Stimulated activated CD4-positive, alpha-beta T cell treated with anti-CD3 and anti-CD28 coated beads, Interleukin-12 subunit alpha, Interleukin-12 subunit beta, amount 100 ng/mL, for 24 hours (primary cell): ENCODE measurements at regions not wholly inside any gene's neighbourhood (a gene's known extent, or its start where the extent isn't known, plus 50 kb on each side); places are given as distances from the start of the nearest gene placed in this dataset.
"Not testable (repeated sequence)": the region's sequence is repeated elsewhere in the genome, so short reads cannot be mapped to it uniquely, and the experiment has no call there.

Experiments used
- DNase-seq, 2 experiments: peaks; one replicate each; pipeline ENCODE4 v3.0.0-alpha.2; 2020; ENCODE audit warnings: low read depth in 2 of 2

DNA sequence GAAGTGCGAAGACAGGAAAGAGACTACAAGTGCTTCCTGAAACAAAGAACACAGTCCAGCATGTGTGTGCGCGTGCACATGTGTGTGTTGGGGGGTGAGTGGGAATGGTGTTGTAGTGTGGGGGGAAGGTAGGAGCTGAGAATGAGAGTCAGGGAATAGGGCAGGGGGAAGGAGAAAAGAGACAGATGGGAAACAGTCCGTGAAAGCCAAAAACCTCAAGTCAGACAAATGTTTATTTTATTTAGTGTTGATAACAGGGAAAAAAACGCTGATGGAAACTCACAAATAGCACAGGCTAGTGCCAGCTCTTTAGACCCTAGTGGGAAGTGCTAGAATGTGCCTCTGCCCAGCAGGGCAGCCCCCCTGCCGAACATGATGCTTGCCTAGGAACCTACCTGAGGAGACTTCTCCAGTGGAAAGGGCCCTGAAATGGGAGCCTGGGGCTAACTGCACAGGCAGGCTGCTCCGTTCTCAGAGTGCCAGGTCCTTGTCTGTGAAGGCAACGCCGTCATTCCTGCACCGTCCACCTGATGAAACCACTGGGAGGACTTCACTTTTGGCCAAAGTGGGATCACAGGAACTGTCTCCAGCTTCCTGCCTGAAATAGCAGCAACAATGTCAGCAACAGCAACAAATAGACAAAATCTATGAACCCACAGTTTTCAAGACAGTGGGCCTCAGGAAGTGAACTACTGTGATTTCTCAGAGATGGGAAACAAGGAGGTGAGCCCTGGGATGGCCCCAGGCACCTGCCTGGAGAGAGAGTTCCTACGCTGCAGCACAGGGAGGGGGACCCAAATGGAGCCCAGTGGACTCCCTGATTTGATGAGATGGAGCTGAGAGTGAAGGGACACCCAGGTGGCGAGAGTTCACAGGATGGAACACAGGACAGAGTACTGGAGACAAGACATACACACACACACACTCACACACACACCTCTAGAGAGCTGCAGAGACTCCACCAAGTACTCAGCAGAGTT lies 379.7 kb downstream of the RPS24 start:
- no peak for DNase-seq

DNA sequence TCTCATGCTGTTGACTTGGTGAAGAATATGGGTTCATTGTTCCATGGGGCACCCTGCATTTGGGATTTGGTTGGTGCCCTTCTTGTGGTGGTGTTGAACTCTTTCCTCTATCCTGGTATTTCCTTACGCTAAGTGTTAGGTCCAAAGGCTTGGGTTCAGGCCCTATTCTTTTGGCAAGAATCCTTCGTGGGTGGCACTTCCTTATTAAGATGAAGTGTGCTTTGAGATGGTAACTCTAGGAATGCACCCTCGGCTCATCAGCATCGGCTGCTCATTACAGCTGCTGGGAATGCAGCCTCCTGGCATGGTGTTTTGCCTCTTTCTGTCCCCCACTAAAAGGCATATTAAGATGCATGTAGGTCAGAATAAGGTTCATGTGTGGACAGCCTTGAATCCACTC lies 380.7 kb downstream of the RPS24 start:
- no peak for DNase-seq

DNA sequence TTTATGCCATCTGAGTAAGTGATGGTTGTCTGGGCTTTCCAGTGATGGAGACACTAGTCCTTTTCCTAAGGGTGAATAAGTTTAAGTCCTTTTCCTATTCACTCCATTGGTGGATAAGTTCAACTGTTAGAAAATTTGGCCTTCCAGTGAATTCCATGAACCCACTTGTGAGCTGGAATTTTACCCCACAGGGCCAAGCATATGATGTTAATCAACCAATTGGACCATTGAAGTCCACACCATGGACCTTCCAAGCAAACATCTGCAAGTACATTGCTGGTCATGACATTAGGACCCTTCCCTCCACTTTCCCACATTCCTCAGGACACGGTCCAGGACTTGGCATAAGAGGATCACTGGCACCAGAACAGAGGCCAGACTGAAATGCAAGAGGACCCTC lies 381.4 kb downstream of the RPS24 start:
- no peak for DNase-seq

DNA sequence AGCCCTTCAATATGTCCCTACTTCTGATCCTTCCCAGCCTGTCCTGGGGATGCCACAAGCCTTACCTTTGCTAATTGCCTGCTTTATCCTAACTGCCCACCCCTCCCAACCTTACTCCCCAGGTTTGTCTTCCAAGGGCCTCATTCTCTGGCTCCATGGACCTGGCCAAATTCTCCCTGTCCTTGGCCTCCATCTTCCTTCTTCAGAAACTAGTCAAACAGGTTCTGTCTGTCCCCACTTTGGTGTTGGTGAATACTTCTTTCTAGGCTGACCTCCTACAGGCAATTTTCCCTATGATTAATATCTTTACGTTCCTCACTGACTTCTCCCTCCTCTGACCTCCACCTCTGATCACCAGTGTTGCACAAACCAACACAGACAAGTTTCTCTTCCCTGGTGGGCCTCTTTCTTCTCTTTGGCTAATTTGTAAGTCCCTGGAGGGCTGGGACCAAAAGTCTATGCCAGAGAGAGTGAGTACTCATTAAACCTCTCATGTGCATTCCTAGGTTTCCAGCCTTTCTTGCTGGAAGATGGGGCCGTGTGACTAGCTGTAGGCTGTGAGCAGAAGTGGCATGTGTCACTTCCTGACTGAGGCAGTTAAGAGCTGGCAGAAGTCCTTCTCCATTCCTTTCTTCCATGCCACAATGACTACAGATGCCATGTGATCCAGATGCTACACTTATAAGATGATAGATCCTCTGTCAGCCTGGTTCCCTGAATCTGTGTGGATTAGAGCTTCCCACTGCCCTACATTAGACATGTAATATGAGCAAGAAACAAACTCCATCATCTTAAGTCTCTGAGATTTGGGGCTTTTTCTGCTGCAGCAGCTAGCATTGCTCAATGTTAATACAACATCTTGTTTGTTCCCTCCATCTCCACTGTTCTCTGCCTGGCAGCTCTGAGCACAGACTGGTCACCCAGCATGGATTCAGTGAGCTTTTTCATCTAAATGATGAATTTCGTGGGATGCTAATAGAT lies 382.7 kb downstream of the RPS24 start:
- DNase-seq = no peak

DNA sequence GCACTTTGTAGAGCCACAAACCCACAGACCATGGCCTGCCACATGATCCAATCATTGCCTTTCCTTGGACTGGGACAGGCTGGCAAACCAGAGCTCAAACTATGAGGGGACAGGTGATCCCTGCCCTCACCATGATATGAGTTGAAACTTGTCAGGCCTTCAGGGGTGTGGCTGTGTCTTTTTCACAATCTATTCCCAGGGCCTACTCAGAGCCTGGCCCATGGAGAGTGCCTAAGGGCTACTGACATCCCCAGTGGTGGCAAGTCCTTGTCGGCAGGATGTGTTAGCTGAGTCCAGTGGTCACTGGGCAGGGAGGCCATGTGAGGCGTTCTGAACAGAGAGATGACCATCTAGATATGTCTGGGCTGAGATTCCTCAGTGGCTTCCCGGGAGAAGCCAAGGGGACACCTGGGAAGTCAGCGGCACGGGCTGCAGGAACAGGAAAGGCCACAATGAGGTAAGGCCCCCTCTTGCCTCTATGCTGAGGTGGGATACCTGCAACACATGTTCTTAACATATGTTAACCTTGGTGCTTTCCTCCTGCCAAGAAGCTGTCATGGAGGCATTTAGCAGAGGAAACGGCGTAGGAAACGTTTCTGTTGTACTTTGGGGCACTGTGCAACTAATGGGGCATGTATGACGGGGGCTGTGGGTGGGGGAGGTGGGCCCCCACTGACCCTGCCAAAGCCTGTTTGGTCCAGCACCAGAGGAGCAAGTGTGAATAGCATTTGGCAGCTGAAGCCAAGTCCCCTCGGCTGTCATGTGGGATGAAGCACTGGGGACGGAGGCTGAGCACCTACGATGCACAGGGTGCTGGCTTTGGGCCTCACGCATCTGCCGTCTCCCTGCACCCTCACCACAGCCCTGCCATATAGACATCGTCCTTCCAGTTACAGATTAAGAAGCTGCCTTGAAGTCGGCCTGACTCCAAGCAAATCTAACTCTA lies 384.0 kb downstream of the RPS24 start:
- DNase-seq = no peak

DNA sequence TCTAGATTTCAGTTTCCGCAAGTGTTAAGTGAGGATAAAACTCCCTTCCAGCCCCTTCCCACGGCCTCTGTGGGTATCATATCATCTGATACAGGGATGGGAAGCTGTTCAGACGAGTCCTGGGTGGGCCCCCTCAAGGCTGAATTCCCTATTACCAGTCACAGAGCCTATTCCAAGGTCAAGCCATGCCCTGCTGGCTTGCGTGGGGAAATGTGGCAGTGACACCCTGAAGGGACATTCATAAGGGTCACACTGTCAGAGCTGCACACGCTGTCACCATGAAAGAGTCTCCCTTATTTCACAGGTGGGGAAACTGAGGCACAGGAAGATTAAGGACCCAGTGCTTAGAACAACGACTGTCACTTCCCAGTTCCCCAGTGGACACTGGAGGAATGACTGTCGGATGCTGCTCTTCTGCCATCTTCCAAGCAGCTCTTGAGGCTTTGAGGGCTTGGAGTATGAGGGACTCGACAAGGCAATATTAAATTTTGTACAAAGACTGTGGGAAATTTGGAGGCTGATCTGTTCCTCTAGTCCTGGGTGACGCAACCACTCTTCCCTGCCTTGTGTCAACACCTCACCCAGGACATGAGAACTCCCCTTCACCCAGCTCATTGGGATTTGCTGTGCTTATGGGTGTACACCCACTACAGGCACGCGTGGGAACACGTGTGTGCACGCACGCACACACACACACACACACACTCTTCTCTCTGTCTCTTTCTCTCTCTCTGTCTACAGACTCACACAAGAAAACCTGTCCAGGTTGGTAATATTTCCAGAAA lies 386.0 kb downstream of the RPS24 start:
- no peak for DNase-seq

DNA sequence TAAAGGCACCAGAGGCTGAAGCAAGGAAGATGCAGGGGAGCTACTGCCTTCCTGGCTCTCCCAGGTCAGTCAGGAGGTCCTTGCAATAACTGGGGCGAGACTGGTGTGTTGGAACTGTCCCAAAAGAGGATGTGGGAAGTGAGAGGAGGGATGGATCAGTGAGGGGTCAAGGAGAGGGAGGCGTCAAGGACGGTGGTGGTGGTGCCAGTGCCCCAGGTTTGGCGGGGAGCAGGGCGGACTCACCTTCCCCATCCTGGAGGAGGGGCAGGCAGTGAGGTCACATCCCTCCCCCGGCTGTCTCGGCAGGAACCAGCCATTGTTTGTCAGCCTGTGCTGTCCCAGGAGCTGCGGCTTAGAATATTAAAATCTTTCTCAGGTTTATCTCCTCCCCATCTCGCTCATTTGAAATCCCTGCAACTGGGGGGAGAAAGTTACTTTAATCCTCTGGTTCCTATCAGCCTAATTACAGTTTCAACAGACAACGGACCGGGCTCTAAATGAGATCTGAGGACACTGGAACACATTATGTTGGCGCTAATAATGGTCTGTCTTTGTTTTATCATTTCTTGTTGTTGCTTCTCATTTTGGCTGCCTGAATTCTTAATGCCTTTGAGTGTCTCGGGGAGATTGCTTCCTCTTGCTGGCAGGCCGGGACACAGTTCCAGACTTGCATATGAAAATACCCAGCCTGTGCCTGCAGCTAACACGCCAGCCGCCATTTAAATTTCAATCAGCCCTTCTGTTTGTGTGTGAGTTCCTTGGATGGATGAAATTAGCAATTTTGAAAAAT lies 387.5 kb downstream of the RPS24 start:
- DNase-seq = no peak

DNA sequence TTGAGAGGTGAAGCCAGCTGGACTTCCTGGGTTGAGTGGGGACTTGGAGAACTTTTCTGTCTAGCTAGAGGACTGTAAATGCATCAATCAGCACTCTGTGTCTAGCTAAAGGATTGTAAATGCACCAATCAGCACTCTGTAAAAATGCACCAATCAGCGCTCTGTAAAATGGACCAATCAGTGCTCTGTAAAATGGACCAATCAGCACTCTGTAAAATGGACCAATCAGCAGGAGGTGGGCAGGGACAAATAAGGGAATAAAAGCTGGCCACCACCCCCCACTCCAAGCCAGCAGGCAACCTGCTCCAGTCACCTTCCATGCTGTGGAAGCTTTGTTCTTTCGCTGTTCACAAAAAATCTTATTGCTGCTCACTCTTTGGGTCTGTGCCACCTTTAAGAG lies 390.4 kb downstream of the RPS24 start:
- not testable (repeated sequence) for DNase-seq

DNA sequence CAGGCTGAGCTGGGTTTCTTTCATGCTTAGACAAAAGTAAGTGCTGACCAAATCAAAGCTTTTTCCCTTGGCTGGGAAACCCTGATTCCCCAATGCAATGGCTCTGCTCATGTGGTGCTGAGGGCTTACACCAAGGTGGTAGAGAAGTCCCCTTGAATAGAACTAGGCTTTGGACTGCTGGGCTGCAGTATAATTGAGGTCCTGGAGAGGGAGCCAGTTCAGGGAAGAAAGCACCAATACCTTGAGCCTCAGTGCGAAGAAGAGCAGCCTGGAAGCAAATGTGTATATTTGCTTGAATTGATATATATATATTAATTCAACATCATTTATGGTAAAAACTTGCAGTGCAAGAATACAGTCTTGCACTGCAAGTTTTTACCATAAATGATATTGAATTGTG lies 391.1 kb downstream of the RPS24 start:
- no peak for DNase-seq

DNA sequence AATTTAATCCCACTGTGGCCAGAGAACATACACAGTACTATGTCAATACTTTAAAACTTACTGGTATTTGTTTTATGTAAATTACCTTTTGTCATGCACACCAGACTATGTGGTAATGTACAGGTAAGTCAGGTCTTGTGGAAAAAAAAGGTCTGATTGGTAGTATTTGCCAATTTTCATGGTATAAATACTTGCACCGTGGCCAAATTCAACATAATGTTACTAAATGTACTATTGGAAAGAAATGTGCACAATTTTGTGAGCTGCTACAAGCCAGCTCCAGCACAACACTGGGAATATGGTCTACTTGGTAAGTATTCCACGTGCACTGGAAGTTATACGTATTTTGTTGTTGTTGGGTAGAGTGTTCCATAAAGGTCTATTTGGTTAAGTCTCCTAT lies 392.5 kb downstream of the RPS24 start:
- no peak for DNase-seq

DNA sequence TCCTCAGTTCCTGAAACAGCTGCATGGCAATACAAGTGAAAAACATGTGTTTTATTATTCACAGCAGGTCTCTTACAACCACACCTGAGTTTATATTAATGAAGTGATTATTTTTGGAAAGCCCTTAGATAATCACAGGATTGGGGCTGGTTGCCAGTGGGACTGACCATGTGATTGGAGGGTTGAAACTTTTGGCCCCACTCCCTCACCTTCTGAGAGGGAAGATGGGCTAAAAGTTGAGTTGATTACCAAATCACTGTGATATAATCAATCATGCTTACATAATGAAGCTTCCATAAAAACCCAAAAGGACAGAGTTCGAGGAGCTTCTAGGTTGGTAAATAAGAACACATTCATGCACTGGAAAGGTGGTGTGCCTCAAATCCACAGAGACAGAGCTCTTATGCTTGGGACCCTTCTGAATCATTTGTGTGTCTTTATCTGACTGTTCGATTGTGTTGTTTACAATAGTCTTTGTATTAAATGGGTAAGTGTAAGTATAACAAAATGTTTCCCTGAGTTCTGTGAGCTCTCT lies 393.9 kb downstream of the RPS24 start:
- DNase-seq = no peak

DNA sequence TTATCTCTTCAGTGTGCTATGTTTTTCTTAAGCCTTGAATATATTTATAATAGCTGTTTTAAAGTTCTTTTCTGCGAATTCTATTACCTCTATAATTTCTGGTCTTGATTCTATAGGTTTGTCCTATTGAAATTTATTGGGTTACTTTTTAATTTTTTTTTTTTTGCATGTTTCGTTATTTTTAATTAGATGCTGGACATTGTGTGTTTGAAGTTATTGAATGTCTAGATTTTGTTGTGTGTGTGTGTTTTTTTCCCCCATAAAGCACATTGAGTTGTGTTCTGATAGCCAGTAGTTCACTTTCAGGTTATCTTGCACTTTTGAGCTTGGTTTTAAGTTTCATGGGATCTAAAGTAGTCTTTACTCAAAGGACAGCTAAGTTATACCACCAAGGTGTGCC lies 394.9 kb downstream of the RPS24 start:
- DNase-seq = no peak

DNA sequence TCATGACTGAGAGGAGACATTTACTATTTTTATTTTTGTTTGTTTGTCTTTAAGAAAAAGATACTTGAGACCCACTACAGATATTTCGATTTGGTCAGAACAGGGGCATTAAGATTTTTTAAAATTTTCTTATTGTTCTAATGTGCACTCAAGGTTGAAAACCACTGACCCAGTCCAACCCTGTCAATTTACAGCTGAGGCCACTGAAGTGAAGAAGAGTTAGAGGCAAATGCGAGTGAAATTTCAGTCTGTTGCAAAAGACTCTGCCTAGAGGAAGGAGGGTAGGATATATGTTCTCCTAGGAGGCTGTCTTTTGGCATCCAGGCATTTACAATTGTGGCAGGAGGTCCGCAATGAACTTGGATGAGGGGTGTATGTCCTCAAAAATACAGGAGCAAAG lies 396.3 kb downstream of the RPS24 start:
- DNase-seq = no peak

DNA sequence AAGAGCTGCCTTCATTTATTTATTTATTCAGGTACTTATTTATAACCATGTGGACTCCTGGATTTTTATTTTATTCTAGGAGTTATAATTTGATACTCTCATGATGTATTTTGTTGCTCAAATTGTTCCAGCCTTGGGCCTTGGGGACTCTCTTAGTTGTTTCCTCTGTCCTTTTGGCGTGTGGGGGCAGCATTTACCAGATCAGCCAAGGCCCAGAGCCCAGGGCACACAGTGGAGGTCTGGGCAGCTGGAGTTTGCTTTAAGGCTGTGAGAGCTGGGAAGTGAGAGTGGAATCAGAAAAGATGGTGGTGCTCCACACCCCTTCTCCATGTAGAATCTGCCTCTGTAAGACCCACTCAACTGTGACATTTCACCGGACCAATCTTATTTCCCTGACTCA lies 398.9 kb downstream of the RPS24 start:
- no peak for DNase-seq

DNA sequence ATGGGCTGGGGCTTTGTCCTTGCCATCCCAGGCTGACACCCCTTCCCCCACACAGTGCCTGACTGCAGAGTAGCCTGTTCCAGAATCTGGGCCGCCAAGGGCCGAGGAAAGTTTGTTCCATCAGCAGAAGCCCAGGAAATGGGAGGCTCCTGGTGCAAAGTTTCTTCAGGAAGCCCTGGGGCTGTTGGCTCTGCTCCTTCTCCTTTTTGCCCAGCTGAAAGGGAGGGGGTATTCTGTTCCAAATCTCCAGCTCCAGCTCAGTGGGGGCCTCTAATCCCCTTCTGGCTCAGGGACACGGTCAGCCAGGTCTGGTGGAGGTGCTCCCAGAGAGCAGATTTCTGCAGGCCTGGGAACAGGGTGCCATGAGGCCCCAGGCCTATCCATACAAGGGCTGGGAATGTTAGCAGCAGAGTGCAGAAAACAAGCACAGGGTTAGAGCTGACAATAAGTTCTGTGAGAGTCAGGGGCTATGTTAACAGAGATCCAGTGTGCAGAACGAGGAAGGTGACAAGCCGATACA lies 399.5 kb downstream of the RPS24 start:
- no peak for DNase-seq

DNA sequence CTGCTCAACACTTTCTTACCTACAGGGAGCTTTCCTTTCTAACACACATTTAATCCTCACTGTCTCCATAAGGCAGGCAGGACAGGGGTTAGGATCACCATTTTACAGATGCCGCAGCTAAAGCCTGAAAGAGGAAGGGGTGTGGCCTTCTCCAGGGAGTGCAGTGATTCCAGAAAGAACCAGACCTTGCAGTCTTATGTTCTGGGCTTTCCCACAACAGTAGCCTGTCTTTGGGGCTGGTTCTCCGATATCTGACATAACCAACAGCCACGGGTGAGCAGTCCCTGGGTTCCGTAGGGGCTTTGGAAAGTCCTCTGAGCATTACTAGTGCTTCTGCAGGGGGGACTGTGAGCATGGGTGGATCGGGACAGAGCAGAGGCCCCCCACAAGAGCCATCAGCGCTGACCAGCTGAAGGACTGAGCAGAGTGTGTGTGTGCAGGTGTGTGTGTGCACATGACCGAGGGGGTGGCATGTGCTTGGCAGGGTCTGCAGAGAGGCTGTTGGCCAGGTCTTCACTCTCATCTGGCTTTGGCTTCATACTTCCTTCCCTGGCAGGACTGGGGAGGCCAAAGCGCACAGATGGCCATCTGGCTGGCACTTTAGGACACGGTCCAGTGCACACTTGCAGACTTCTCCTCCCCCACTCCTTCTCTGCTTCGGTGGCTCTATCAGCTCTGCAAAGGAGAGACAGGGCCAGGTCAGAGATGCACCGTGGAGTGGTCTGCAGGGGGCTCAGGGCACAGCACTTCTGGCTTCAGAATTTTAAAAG lies 400.3 kb downstream of the RPS24 start:
- DNase-seq = no peak

DNA sequence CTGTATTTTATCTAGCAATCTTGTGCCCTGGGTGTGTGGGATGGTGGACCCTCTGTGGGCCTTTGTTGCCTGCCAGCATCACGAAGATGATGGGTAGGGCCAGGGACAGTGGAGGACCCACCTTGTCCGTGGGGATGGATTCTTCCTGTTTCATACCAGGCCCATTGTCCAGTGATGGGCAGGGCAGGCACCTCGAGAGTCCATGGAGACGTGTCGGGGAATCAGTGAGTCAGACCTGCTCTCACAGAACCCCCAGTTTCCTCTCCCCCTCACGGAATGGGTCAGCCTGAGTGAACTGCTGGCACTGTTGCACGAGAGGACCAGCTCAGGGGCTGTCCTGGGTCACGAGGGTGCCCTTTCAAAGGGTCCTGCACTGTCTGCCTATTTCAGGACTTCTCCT lies 401.2 kb downstream of the RPS24 start:
- no peak for DNase-seq

DNA sequence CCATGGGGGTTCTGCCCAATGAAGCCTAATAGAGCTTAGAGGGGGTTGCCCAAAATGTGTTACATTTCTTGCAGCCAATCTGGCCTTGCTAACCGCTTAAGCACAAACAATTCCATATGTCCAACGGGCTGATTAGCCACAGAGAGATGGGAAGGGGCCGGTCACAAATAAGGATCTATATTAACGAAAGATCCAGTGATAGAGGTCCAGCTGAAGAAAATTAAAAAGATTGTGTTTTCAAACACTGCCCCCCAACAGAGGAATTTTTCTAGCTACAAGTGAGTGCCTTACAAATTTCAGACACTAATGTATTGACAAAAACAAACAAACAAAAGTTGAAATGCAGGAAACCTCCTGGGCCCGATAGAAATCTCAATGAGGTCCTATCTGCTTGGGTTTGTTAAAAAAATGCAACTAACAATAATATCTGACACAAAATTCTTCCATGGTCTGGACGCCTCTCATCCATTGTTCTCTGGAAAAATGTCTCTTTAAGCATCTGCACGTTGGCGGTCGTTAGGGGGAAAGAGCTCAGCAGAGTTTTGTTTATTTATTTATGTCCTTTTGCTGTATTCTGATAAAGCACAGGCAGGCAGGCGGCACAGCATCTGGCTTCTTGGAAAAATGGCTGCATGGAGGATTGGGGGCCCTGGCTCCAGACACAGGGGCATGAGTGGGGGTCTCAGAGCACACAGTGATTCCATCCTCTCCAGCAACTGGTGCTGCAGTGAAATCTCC lies 402.0 kb downstream of the RPS24 start:
- no peak for DNase-seq
